ENCODE measurements at regions not wholly inside any gene's neighbourhood (a gene's known extent, or its start where the extent isn't known, plus 50 kb on each side); places are given as distances from the start of the nearest gene placed in this dataset.
"Not testable (repeated sequence)": the region's sequence is repeated elsewhere in the genome, so short reads cannot be mapped to it uniquely, and the experiment has no call there.

GRCh38 chr3:30328935-30329334, 277.5 kb upstream of the TGFBR2 start:
- not testable (repeated sequence) for DNase-seq (ENCODE audit: low read depth in 2 of 2)

GRCh38 chr3:30331519-30331918, 274.9 kb upstream of the TGFBR2 start:
- no peak for DNase-seq (ENCODE audit: low read depth in 2 of 2)

GRCh38 chr3:30332196-30333021, 274.0 kb upstream of the TGFBR2 start:
- DNase-seq (ENCODE audit: low read depth in 2 of 2): no peak

GRCh38 chr3:30333143-30333542, 273.3 kb upstream of the TGFBR2 start:
- no peak for DNase-seq (ENCODE audit: low read depth in 2 of 2)

GRCh38 chr3:30333903-30334302, 272.5 kb upstream of the TGFBR2 start:
- DNase-seq (ENCODE audit: low read depth in 2 of 2): no peak

GRCh38 chr3:30340500-30340899, 265.9 kb upstream of the TGFBR2 start:
- no peak for DNase-seq (ENCODE audit: low read depth in 2 of 2)

- DNase-seq (ENCODE audit: low read depth in 2 of 2): no peak
Observed at GRCh38 chr3:30341079-30341478, 265.3 kb upstream of the TGFBR2 start.

GRCh38 chr3:30341851-30342250, 264.6 kb upstream of the TGFBR2 start:
- no peak for DNase-seq (ENCODE audit: low read depth in 2 of 2)

- DNase-seq (ENCODE audit: low read depth in 2 of 2): peak; percentile 83 to 85
Observed at GRCh38 chr3:30342318-30343060, 263.9 kb upstream of the TGFBR2 start.

- DNase-seq (ENCODE audit: low read depth in 2 of 2): no peak
Observed at GRCh38 chr3:30343067-30343831, 263.2 kb upstream of the TGFBR2 start.

- DNase-seq (ENCODE audit: low read depth in 2 of 2): no peak
Observed at GRCh38 chr3:30343861-30344260, 262.5 kb upstream of the TGFBR2 start.

- DNase-seq (ENCODE audit: low read depth in 2 of 2): no peak
Observed at GRCh38 chr3:30344288-30344687, 262.1 kb upstream of the TGFBR2 start.

GRCh38 chr3:30346933-30347320, 259.5 kb upstream of the TGFBR2 start:
- DNase-seq (ENCODE audit: low read depth in 2 of 2): no peak

GRCh38 chr3:30347679-30348216, 258.7 kb upstream of the TGFBR2 start:
- peak; percentile 73 to 80 for DNase-seq (ENCODE audit: low read depth in 2 of 2)

- DNase-seq (ENCODE audit: low read depth in 2 of 2): no peak
Observed at GRCh38 chr3:30349507-30349906, 256.9 kb upstream of the TGFBR2 start.

GRCh38 chr3:30350011-30350410, 256.4 kb upstream of the TGFBR2 start:
- DNase-seq (ENCODE audit: low read depth in 2 of 2): no peak

GRCh38 chr3:30350901-30351300, 255.5 kb upstream of the TGFBR2 start:
- no peak for DNase-seq (ENCODE audit: low read depth in 2 of 2)

- DNase-seq (ENCODE audit: low read depth in 2 of 2): no peak
Observed at GRCh38 chr3:30352410-30353318, 253.7 kb upstream of the TGFBR2 start.

GRCh38 chr3:30353711-30354467, 252.5 kb upstream of the TGFBR2 start:
- no peak for DNase-seq (ENCODE audit: low read depth in 2 of 2)

- DNase-seq (ENCODE audit: low read depth in 2 of 2): no peak
Observed at GRCh38 chr3:30354513-30354912, 251.9 kb upstream of the TGFBR2 start.
